ENCODE measurements at regions not wholly inside any gene's neighbourhood (a gene's known extent, or its start where the extent isn't known, plus 50 kb on each side); places are given as distances from the start of the nearest gene placed in this dataset.
"Not testable (repeated sequence)": the region's sequence is repeated elsewhere in the genome, so short reads cannot be mapped to it uniquely, and the experiment has no call there.

DNA sequence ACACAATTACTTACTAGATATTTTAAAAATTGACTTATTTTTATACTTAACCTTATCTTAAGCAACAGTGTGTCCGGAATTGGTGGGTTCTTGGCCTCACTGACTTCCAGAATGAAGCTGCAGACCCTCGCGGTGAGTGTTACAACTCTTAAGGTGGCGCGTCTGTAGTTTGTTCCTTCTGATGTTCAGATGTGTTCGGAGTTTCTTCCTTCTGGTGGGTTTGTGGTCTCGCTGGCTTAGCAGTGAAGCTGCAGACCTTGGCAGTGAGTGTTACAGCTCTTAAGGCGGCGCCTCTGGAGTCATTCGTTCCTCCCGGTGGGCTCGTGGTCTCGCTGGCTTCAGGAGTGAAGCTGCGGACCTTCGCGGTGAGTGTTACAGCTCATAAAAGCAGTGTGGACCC is 322.5 kb upstream of the CITED2 start:
- not testable (repeated sequence) for TF ChIP-seq YY1 (IDR thresholded peaks at IDR 0.05; ENCODE audit: insufficient read depth, insufficient read length); SUZ12 (IDR thresholded peaks at IDR 0.05; ENCODE audit: extremely low read depth, insufficient read depth, insufficient read length)
